HepG2 (cell line): ENCODE measurements at regions not wholly inside any gene's neighbourhood (a gene's known extent, or its start where the extent isn't known, plus 50 kb on each side); places are given as distances from the start of the nearest gene placed in this dataset.

Experiments
- ATAC-seq: fragments of 200-7000 bp; cut with Tn5 transposase; 3 replicates; pipeline ENCODE4 v1.9.1; 2020; ENCODE audit warnings: mild to moderate bottlenecking, moderate library complexity
- BruUV-seq: library from RNA; stranded (reverse); fragments of 400-500 nt; replicated peaks from 2 replicates; lab custom pipeline; 2021; lab: Mats Ljungman, UMichigan
- CTCF ChIA-PET: fragments of 300-600 bp; formaldehyde crosslinking; extraction: SDS; loops from one replicate; lab custom pipeline; 2021; ENCODE audit warnings: low total read pairs, inconsistent platforms, low intra/inter-chr PET ratio; lab: Yijun Ruan, JAX
- POLR2A ChIA-PET: fragments of 350-600 bp; sonication (Branson Sonifier 250); formaldehyde crosslinking; loops from one replicate; lab custom pipeline; 2020; ENCODE audit warnings: antibody characterized with exemption, inconsistent platforms; lab: Yijun Ruan, JAX
- DNase-seq: peaks from one replicate; pipeline ENCODE4 v3.0.0-alpha.2; 2015; ENCODE audit warnings: low spot score
- FAIRE-seq: peaks from 3 replicates; lab custom pipeline; 2011; peaks lifted over from hg19 to GRCh38; lab: Jason Lieb, UNC
- H2AFZ ChIP-seq: one replicate; pipeline ENCODE4 v1.6.1; 2011; ENCODE audit warnings: low read length, inconsistent platforms
- H3K27ac ChIP-seq: fragments of 300-600 bp; 3 replicates; pipeline ENCODE4 v1.8.0; 2011; ENCODE audit warnings: mixed run types, mild to moderate bottlenecking, mixed read lengths, low read length, inconsistent platforms; ENCODE audit not compliant: insufficient read depth; ENCODE audit errors: extremely low read length
- H3K27me3 ChIP-seq, 2 experiments: fragments of 200-600 bp in 1 of 2; 2 replicates in 1 of 2; 3 replicates in 1 of 2; pipeline versions ENCODE4 v1.6.0 to v1.8.0; 2011; ENCODE audit warnings: low read length in 2 of 2, mild to moderate bottlenecking in 2 of 2, moderate library complexity in 2 of 2, inconsistent platforms in 1 of 2; ENCODE audit not compliant: insufficient read depth in 2 of 2, control insufficient read depth in 1 of 2
- H3K36me3 ChIP-seq, 2 experiments: fragments of 200-600 bp in 1 of 2; replicated peaks in 1 of 2; 2 replicates in 1 of 2; 3 replicates in 1 of 2; pipeline versions ENCODE4 v1.5.1 to v1.8.0; 2011; ENCODE audit warnings: low read length in 2 of 2, inconsistent platforms in 1 of 2; ENCODE audit not compliant: insufficient read depth in 2 of 2, control insufficient read depth in 1 of 2
- H3K4me1 ChIP-seq: 2 replicates; pipeline ENCODE4 v1.5.1; 2012; ENCODE audit warnings: low read length, inconsistent platforms; ENCODE audit not compliant: insufficient read depth
- H3K4me2 ChIP-seq: 2 replicates; pipeline ENCODE4 v1.6.0; 2011; ENCODE audit warnings: low read depth, low read length, inconsistent platforms
- H3K4me3 ChIP-seq, 3 experiments: fragments of 200-600 bp in 1 of 3; sonication (generic), shearing (Covaris generic) in 1 of 3; replicated peaks in 1 of 3; 2 replicates each; pipeline ENCODE4 v1.5.1; 2011 to 2016; ENCODE audit warnings: low read length in 3 of 3, inconsistent platforms in 2 of 3, low read depth in 2 of 3, mild to moderate bottlenecking in 2 of 3, control low read depth in 1 of 3, mixed read lengths in 1 of 3; ENCODE audit not compliant: insufficient read depth in 1 of 3
- H3K79me2 ChIP-seq: one replicate; pipeline ENCODE4 v1.6.1; 2011; ENCODE audit warnings: low read length, inconsistent platforms; ENCODE audit not compliant: insufficient read depth
- H3K9ac ChIP-seq: 2 replicates; pipeline ENCODE4 v1.6.0; 2011; ENCODE audit warnings: mild to moderate bottlenecking, low read depth, low read length, inconsistent platforms; ENCODE audit not compliant: insufficient read depth
- H3K9me3 ChIP-seq: 2 replicates; pipeline ENCODE4 v1.5.1; 2012; ENCODE audit warnings: mild to moderate bottlenecking, low read length
- H4K20me1 ChIP-seq: 2 replicates; pipeline ENCODE4 v1.6.0; 2011; ENCODE audit warnings: inconsistent platforms, mild to moderate bottlenecking, low read length, moderate library complexity; ENCODE audit not compliant: insufficient read depth
- CEBPB ChIP-seq: IDR thresholded peaks from 2 replicates; pipeline ENCODE4 v1.6.1; 2011; ENCODE audit warnings: low read depth, low read length, improper control_type of control experiment, borderline replicate concordance
- CTCF ChIP-seq: sonication (generic); formaldehyde crosslinking; IDR thresholded peaks from 2 replicates; pipeline ENCODE4 v1.5.0; 2020; ENCODE audit warnings: mild to moderate bottlenecking, missing genetic modification reagents, moderate library complexity
- DMAP1 ChIP-seq: IDR thresholded peaks from 2 replicates; pipeline ENCODE4 v1.6.1; 2016
- EZH2 ChIP-seq: conservative IDR thresholded peaks from 2 replicates; pipeline ENCODE4 v1.6.1; 2012; ENCODE audit warnings: mild to moderate bottlenecking, low read depth, low read length, moderate library complexity
- HINFP ChIP-seq: sonication (generic); formaldehyde crosslinking; IDR thresholded peaks from 2 replicates; pipeline ENCODE4 v1.4.0; 2020; ENCODE audit warnings: low read depth, mild to moderate bottlenecking, missing genetic modification reagents
- HMGA1 ChIP-seq: sonication (generic); formaldehyde crosslinking; conservative IDR thresholded peaks from 2 replicates; pipeline ENCODE4 v1.4.0; 2020; ENCODE audit warnings: missing genetic modification reagents
- KLF12 ChIP-seq: sonication (generic); formaldehyde crosslinking; IDR thresholded peaks from 2 replicates; pipeline ENCODE4 v1.4.0; 2020; ENCODE audit warnings: missing genetic modification reagents, borderline replicate concordance
- KLF9 ChIP-seq: IDR thresholded peaks from 2 replicates; pipeline ENCODE4 v1.6.1; 2016; ENCODE audit warnings: low read depth
- MIXL1 ChIP-seq: IDR thresholded peaks from 2 replicates; pipeline ENCODE4 v1.6.1; 2016
- PHF20 ChIP-seq: sonication (generic); formaldehyde crosslinking; IDR thresholded peaks from 2 replicates; pipeline ENCODE4 v1.5.0; 2020; ENCODE audit warnings: mild to moderate bottlenecking, missing genetic modification reagents
- RAD21 ChIP-seq: fragments of 450-650 bp; formaldehyde crosslinking; IDR thresholded peaks from 2 replicates; pipeline ENCODE4 v1.5.0; 2020; ENCODE audit warnings: mild to moderate bottlenecking
- STAG1 ChIP-seq: sonication (generic); formaldehyde crosslinking; IDR thresholded peaks from 2 replicates; pipeline ENCODE4 v1.4.0; 2020; ENCODE audit warnings: missing genetic modification reagents
- TEAD3 ChIP-seq: optimal IDR thresholded peaks from 2 replicates; pipeline ENCODE3; 2016; ENCODE audit warnings: borderline replicate concordance
- ZNF207 ChIP-seq: fragments of 450-650 bp; IDR thresholded peaks from 2 replicates; pipeline ENCODE4 v1.6.1; 2016; ENCODE audit warnings: antibody characterized with exemption, borderline replicate concordance
- ZNF232 ChIP-seq: sonication (generic); formaldehyde crosslinking; IDR thresholded peaks from 2 replicates; pipeline ENCODE4 v1.4.0; 2020; ENCODE audit warnings: missing genetic modification reagents, borderline replicate concordance
- ZNF382 ChIP-seq: sonication (generic); formaldehyde crosslinking; IDR thresholded peaks from 2 replicates; pipeline ENCODE4 v1.5.0; 2020; ENCODE audit warnings: missing genetic modification reagents, mild to moderate bottlenecking, borderline replicate concordance
- ZNF710 ChIP-seq: sonication (generic); formaldehyde crosslinking; IDR thresholded peaks from 2 replicates; pipeline ENCODE4 v1.5.0; 2020; ENCODE audit warnings: mild to moderate bottlenecking, missing genetic modification reagents, borderline replicate concordance
- ZNF768 ChIP-seq: sonication (generic); formaldehyde crosslinking; IDR thresholded peaks from 2 replicates; pipeline ENCODE4 v1.4.0; 2020; ENCODE audit warnings: missing genetic modification reagents
- ZXDC ChIP-seq: sonication (generic); formaldehyde crosslinking; IDR thresholded peaks from 2 replicates; pipeline ENCODE4 v1.5.0; 2020; ENCODE audit warnings: mild to moderate bottlenecking, missing genetic modification reagents
- whole genome bisulfite sequencing: methylation state at CpG from one replicate; pipeline ENCODE4 v1.1.6; 2017; ENCODE audit warnings: low lambda C conversion rate; 5-methylcytosine and 5-hydroxymethylcytosine counted together
- in situ Hi-C: cut with HindIII; loops from 2 replicates; pipeline ENCODE4 v1.10.0; 2017; ENCODE audit warnings: low pct_unique_long_range_greater_than_20kb; ENCODE audit not compliant: extremely low pct_ligation_motif_present
- intact Hi-C: fragments of 100-400 bp; cut with micrococcal nuclease; formaldehyde crosslinking; loops from one replicate; pipeline ENCODE4 v1.10.0; 2022; ENCODE audit not compliant: unreplicated experiment

GRCh38 chr2:16553226-16553625 lies 112.4 kb downstream of the CYRIA start:
- in situ Hi-C loops = loop anchor here (5.0 kb wide), 1 partner anchor 54 kb away; no protein-coding TSS in a partner anchor
- Histone ChIP-seq H3K4me2 (no peak overlapping the region), H3K27ac (no peak overlapping the region), H3K4me1 (no peaks in the 10 kb centered on the region), H3K79me2 (no peaks in the 10 kb centered on the region), H3K9ac (no peak overlapping the region), H3K36me3 (no peaks in the 10 kb centered on the region), H3K27me3 (no peaks in the 10 kb centered on the region), H3K9me3 (no peaks in the 10 kb centered on the region), H2AFZ (no peak overlapping the region), H4K20me1 (no peaks in the 10 kb centered on the region), H3K4me3 (no peak overlapping the region)
- DNase-seq = peak; percentile 40
- ChIA-PET POLR2A (no interaction called here), CTCF (interaction anchor here (1.8 to 3.4 kb wide), 2 partner anchors 55 to 204 kb away, joined by 11 to 65 read pairs; no protein-coding TSS in a partner anchor)
- no TSS peak for BruUV-seq
- 4% methylated on average over 4 of the region's 4 CpGs for WGBS
- intact Hi-C loops = loop anchor here (1.0 kb wide), 2 partner anchors 56 to 204 kb away; no protein-coding TSS in a partner anchor
- FAIRE-seq = peak; percentile 70
- peak; percentile 84 for ATAC-seq
- no peak for TF ChIP-seq ZNF207
- TF ChIP-seq KLF9 = no peak
- TF ChIP-seq KLF12 (CRISPR knock-in tag) = no peak
- no peak for TF ChIP-seq EZH2
- TF ChIP-seq ZNF710 (CRISPR knock-in tag) = no peak
- TF ChIP-seq MIXL1 (CRISPR knock-in tag) = peak; percentile 58
- peak; percentile 50; the same call in 1 of the 2 replicates for TF ChIP-seq RAD21 (CRISPR knock-in tag)
- TF ChIP-seq CEBPB = peak; percentile 77; the same call in 1 of the 2 replicates
- TF ChIP-seq ZNF382 (CRISPR knock-in tag) = no peak
- TF ChIP-seq ZXDC = no peak
- TF ChIP-seq CTCF = peak; percentile 63
- no peak for TF ChIP-seq ZNF768 (CRISPR knock-in tag)
- TF ChIP-seq STAG1 = 0 out of 2 replicates have a peak, but pooled peaks have one; percentile 37
- TF ChIP-seq PHF20 (CRISPR knock-in tag) = no peak
- no peak for TF ChIP-seq HINFP
- no peak for TF ChIP-seq HMGA1 (CRISPR knock-in tag)
- no peak for TF ChIP-seq DMAP1 (CRISPR knock-in tag)
- peak; percentile 17 for TF ChIP-seq TEAD3 (CRISPR knock-in tag)
- no peak for TF ChIP-seq ZNF232 (CRISPR knock-in tag)
